ENCODE measurements at regions not wholly inside any gene's neighbourhood (a gene's known extent, or its start where the extent isn't known, plus 50 kb on each side); places are given as distances from the start of the nearest gene placed in this dataset.
"Not testable (repeated sequence)": the region's sequence is repeated elsewhere in the genome, so short reads cannot be mapped to it uniquely, and the experiment has no call there.

GRCh38 chr13:76579701-76580100 lies 306.5 kb downstream of the KCTD12 start:
- FAIRE-seq, result no peak

GRCh38 chr13:76575634-76576033 lies 310.6 kb downstream of the KCTD12 start:
- H3K9ac ChIP-seq (ENCODE audit: control insufficient read depth, extremely low read depth, insufficient read depth, low read length); H3K4me2 ChIP-seq (ENCODE audit: control insufficient read depth, extremely low read depth, insufficient read depth, low read depth, low read length); H3K79me2 ChIP-seq (ENCODE audit: control insufficient read depth, insufficient read depth, low read length); H3K9me3 ChIP-seq (ENCODE audit: control insufficient read depth, low read depth, low read length); DNase-seq (ENCODE audit: low read depth, low spot score); FAIRE-seq; H3K36me3 ChIP-seq (ENCODE audit: control insufficient read depth in 2 of 2, extremely low read depth in 1 of 2, insufficient read depth in 2 of 2, low read length in 2 of 2); H3K9me1 ChIP-seq (ENCODE audit: control insufficient read depth, extremely low read depth, insufficient read depth, low read length); H3K27ac ChIP-seq (ENCODE audit: control insufficient read depth, insufficient read depth, low read length); H3K4me1 ChIP-seq (ENCODE audit: control insufficient read depth, extremely low read depth, insufficient read depth, low read length); H3K4me3 ChIP-seq (ENCODE audit: control insufficient read depth in 2 of 3, extremely low read depth in 1 of 3, insufficient read depth in 2 of 3, low read depth in 1 of 3, low read length in 3 of 3); H4K20me1 ChIP-seq (ENCODE audit: control insufficient read depth, extremely low read depth, insufficient read depth, low read length); H3K27me3 ChIP-seq (ENCODE audit: control insufficient read depth, extremely low read depth, insufficient read depth, low read length); H2AFZ ChIP-seq (ENCODE audit: control insufficient read depth, low read length); dilution Hi-C loops (cut with MboI; ENCODE audit: extremely low pct_ligation_motif_present, low sequenced_read_pairs): not testable (repeated sequence)

More at GRCh38 chr13:76579701-76580100, 306.5 kb downstream of the KCTD12 start:
- no peak for TF ChIP-seq EZH2 (IDR thresholded peaks at IDR 0.05; ENCODE audit: low read length)
- no peak for TF ChIP-seq CTCF (optimal IDR thresholded peaks at IDR 0.05 in 1 of 3, IDR thresholded peaks at IDR 0.05 in 1 of 3, conservative IDR thresholded peaks at IDR 0.05 in 1 of 3; ENCODE audit: extremely low read depth in 1 of 3, insufficient read depth in 2 of 3, low read length in 3 of 3)
- no peaks in the 10 kb centered on the region for H4K20me1 ChIP-seq (ENCODE audit: control insufficient read depth, extremely low read depth, insufficient read depth, low read length)
- H3K27ac ChIP-seq (ENCODE audit: control insufficient read depth, insufficient read depth, low read length), result no peak overlapping the region
- H3K4me1 ChIP-seq (ENCODE audit: control insufficient read depth, extremely low read depth, insufficient read depth, low read length), result no peaks in the 10 kb centered on the region
- no peak overlapping the region for H3K9ac ChIP-seq (ENCODE audit: control insufficient read depth, extremely low read depth, insufficient read depth, low read length)
- H3K4me3 ChIP-seq (ENCODE audit: control insufficient read depth in 2 of 3, extremely low read depth in 1 of 3, insufficient read depth in 2 of 3, low read depth in 1 of 3, low read length in 3 of 3), result no peak overlapping the region
- no peak overlapping the region for H2AFZ ChIP-seq (ENCODE audit: control insufficient read depth, low read length)
- H3K79me2 ChIP-seq (ENCODE audit: control insufficient read depth, insufficient read depth, low read length), result no peaks in the 10 kb centered on the region
- dilution Hi-C loops (cut with MboI; ENCODE audit: extremely low pct_ligation_motif_present, low sequenced_read_pairs), result no loop called here
- no peak for DNase-seq (ENCODE audit: low read depth, low spot score)
- H3K9me3 ChIP-seq (ENCODE audit: control insufficient read depth, low read depth, low read length), result no peaks in the 10 kb centered on the region
- no peaks in the 10 kb centered on the region for H3K9me1 ChIP-seq (ENCODE audit: control insufficient read depth, extremely low read depth, insufficient read depth, low read length)
- H3K4me2 ChIP-seq (ENCODE audit: control insufficient read depth, extremely low read depth, insufficient read depth, low read depth, low read length), result no peak overlapping the region
- H3K27me3 ChIP-seq (ENCODE audit: control insufficient read depth, extremely low read depth, insufficient read depth, low read length), result no peaks in the 10 kb centered on the region
- no peaks in the 10 kb centered on the region for H3K36me3 ChIP-seq (ENCODE audit: control insufficient read depth in 2 of 2, extremely low read depth in 1 of 2, insufficient read depth in 2 of 2, low read length in 2 of 2)

- H3K9me1 ChIP-seq (ENCODE audit: control insufficient read depth, extremely low read depth, insufficient read depth, low read length), result no peaks in the 10 kb centered on the region
- no peak overlapping the region for H2AFZ ChIP-seq (ENCODE audit: control insufficient read depth, low read length)
- FAIRE-seq, result no peak
- dilution Hi-C loops (cut with MboI; ENCODE audit: extremely low pct_ligation_motif_present, low sequenced_read_pairs), result no loop called here
- no peaks in the 10 kb centered on the region for H3K4me1 ChIP-seq (ENCODE audit: control insufficient read depth, extremely low read depth, insufficient read depth, low read length)
- no peak overlapping the region for H3K27ac ChIP-seq (ENCODE audit: control insufficient read depth, insufficient read depth, low read length)
- no peaks in the 10 kb centered on the region for H3K9me3 ChIP-seq (ENCODE audit: control insufficient read depth, low read depth, low read length)
- H3K4me3 ChIP-seq (ENCODE audit: control insufficient read depth in 2 of 3, extremely low read depth in 1 of 3, insufficient read depth in 2 of 3, low read depth in 1 of 3, low read length in 3 of 3), result no peak overlapping the region
- no peak for DNase-seq (ENCODE audit: low read depth, low spot score)
- no peaks in the 10 kb centered on the region for H4K20me1 ChIP-seq (ENCODE audit: control insufficient read depth, extremely low read depth, insufficient read depth, low read length)
- H3K36me3 ChIP-seq (ENCODE audit: control insufficient read depth in 2 of 2, extremely low read depth in 1 of 2, insufficient read depth in 2 of 2, low read length in 2 of 2), result no peaks in the 10 kb centered on the region
- no peaks in the 10 kb centered on the region for H3K79me2 ChIP-seq (ENCODE audit: control insufficient read depth, insufficient read depth, low read length)
- H3K9ac ChIP-seq (ENCODE audit: control insufficient read depth, extremely low read depth, insufficient read depth, low read length), result no peak overlapping the region
- TF ChIP-seq EZH2 (IDR thresholded peaks at IDR 0.05; ENCODE audit: low read length) (no peak), CTCF (optimal IDR thresholded peaks at IDR 0.05 in 1 of 3, IDR thresholded peaks at IDR 0.05 in 1 of 3, conservative IDR thresholded peaks at IDR 0.05 in 1 of 3; ENCODE audit: extremely low read depth in 1 of 3, insufficient read depth in 2 of 3, low read length in 3 of 3) (no peak)
- no peak overlapping the region for H3K4me2 ChIP-seq (ENCODE audit: control insufficient read depth, extremely low read depth, insufficient read depth, low read depth, low read length)
- no peaks in the 10 kb centered on the region for H3K27me3 ChIP-seq (ENCODE audit: control insufficient read depth, extremely low read depth, insufficient read depth, low read length)
Observed at GRCh38 chr13:76570510-76570971, 315.7 kb downstream of the KCTD12 start.
